ENCODE measurements at regions not wholly inside any gene's neighbourhood (a gene's known extent, or its start where the extent isn't known, plus 50 kb on each side); places are given as distances from the start of the nearest gene placed in this dataset.

DNA sequence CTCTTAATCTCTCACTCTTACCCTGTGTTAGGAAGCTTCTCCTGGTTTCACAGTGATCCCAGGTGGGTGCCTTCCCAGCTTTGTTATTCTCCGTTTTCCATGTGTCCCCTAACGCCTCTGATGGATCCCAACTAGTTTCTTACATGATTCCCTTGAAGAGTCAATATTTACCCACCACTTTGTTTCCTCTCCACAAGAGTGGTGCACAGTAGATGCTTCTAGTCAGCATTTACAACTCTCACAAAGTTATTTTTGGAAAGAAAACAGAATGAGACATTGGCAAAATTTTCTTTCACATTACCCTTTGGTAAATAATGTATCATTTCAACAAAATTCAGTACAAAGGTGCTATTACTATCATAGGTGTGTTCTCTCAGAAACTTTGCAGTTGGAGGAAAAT lies 1611.1 kb upstream of the ZEB2 start:
- TF ChIP-seq, protein P1, sequence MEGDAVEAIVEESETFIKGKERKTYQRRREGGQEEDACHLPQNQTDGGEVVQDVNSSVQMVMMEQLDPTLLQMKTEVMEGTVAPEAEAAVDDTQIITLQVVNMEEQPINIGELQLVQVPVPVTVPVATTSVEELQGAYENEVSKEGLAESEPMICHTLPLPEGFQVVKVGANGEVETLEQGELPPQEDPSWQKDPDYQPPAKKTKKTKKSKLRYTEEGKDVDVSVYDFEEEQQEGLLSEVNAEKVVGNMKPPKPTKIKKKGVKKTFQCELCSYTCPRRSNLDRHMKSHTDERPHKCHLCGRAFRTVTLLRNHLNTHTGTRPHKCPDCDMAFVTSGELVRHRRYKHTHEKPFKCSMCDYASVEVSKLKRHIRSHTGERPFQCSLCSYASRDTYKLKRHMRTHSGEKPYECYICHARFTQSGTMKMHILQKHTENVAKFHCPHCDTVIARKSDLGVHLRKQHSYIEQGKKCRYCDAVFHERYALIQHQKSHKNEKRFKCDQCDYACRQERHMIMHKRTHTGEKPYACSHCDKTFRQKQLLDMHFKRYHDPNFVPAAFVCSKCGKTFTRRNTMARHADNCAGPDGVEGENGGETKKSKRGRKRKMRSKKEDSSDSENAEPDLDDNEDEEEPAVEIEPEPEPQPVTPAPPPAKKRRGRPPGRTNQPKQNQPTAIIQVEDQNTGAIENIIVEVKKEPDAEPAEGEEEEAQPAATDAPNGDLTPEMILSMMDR (IDR thresholded peaks at IDR 0.05 in 2 of 3, conservative IDR thresholded peaks at IDR 0.05 in 1 of 3; ENCODE audit: borderline replicate concordance in 1 of 3, insufficient read depth in 1 of 3, low read depth in 2 of 3, low read length in 2 of 3), result no peak
- no peak for TF ChIP-seq POLR2A (IDR thresholded peaks at IDR 0.05; ENCODE audit: borderline replicate concordance, extremely low read depth, insufficient read depth, insufficient read length)
- TF ChIP-seq, protein P2, sequence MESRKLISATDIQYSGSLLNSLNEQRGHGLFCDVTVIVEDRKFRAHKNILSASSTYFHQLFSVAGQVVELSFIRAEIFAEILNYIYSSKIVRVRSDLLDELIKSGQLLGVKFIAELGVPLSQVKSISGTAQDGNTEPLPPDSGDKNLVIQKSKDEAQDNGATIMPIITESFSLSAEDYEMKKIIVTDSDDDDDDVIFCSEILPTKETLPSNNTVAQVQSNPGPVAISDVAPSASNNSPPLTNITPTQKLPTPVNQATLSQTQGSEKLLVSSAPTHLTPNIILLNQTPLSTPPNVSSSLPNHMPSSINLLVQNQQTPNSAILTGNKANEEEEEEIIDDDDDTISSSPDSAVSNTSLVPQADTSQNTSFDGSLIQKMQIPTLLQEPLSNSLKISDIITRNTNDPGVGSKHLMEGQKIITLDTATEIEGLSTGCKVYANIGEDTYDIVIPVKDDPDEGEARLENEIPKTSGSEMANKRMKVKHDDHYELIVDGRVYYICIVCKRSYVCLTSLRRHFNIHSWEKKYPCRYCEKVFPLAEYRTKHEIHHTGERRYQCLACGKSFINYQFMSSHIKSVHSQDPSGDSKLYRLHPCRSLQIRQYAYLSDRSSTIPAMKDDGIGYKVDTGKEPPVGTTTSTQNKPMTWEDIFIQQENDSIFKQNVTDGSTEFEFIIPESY (IDR thresholded peaks at IDR 0.05; ENCODE audit: extremely low read depth, insufficient replicate concordance, low read length), result no peak
- no peak for TF ChIP-seq RAD21 (IDR thresholded peaks at IDR 0.05; ENCODE audit: low read depth)
- no peak for TF ChIP-seq POLR2AphosphoS5 (IDR thresholded peaks at IDR 0.05; ENCODE audit: low read depth, low read length)
- TF ChIP-seq CEBPB (IDR thresholded peaks at IDR 0.05; ENCODE audit: low read depth), result no peak
- TF ChIP-seq EZH2 (IDR thresholded peaks at IDR 0.05), result no peak
- no peak for TF ChIP-seq SP1 (IDR thresholded peaks at IDR 0.05; ENCODE audit: low read depth)
- TF ChIP-seq EZH2phosphoT487 (IDR thresholded peaks at IDR 0.05; ENCODE audit: borderline replicate concordance), result no peak
- no peak for TF ChIP-seq TCF7L2 (IDR thresholded peaks at IDR 0.05; ENCODE audit: borderline replicate concordance, extremely low read depth, insufficient read depth, insufficient read length)
- no peak for TF ChIP-seq ELF1 (IDR thresholded peaks at IDR 0.05; ENCODE audit: borderline replicate concordance, low read depth)
- TF ChIP-seq JUND (IDR thresholded peaks at IDR 0.05), result no peak
- TF ChIP-seq ZFX (IDR thresholded peaks at IDR 0.05), result no peak
